ENCODE measurements at regions not wholly inside any gene's neighbourhood (a gene's known extent, or its start where the extent isn't known, plus 50 kb on each side); places are given as distances from the start of the nearest gene placed in this dataset.
A peak's percentile ranks its signal among the peaks of the same experiment; 100 is the strongest.

GRCh38 chr12:89999699-90000505 is 291.3 kb upstream of the ATP2B1 start:
- H3K4me1 Mint-ChIP-seq: no peaks in the 10 kb centered on the region
- H3K4me3 Mint-ChIP-seq: no peak overlapping the region
- no peaks in the 10 kb centered on the region for H3K9me3 Mint-ChIP-seq
- DNase-seq (ENCODE audit: low spot score in 2 of 2): no peak
- ATAC-seq: no peak
- H3K27ac Mint-ChIP-seq: no peak overlapping the region
- no peaks in the 10 kb centered on the region for H3K36me3 Mint-ChIP-seq

GRCh38 chr12:89995870-89996269 is 287.2 kb upstream of the ATP2B1 start:
- Mint-ChIP-seq H3K9me3 (no peaks in the 10 kb centered on the region), H3K36me3 (no peaks in the 10 kb centered on the region), H3K4me3 (no peak overlapping the region), H3K27ac (no peak overlapping the region), H3K4me1 (peaks cover 17% of the 10 kb centered on the region)
- ATAC-seq (no peak), DNase-seq (ENCODE audit: low spot score in 2 of 2) (no peak)

GRCh38 chr12:89994911-89995310 is 286.3 kb upstream of the ATP2B1 start:
- no peak for DNase-seq (ENCODE audit: low spot score in 2 of 2)
- no peak for ATAC-seq
- Mint-ChIP-seq H3K4me1 (peaks cover 17% of the 10 kb centered on the region), H3K9me3 (no peaks in the 10 kb centered on the region), H3K4me3 (no peak overlapping the region), H3K36me3 (no peaks in the 10 kb centered on the region), H3K27ac (no peak overlapping the region)

GRCh38 chr12:89993632-89994031 is 285.0 kb upstream of the ATP2B1 start:
- H3K4me3 Mint-ChIP-seq: no peak overlapping the region
- ATAC-seq: peak; percentile 37

GRCh38 chr12:89992668-89993451 is 284.2 kb upstream of the ATP2B1 start:
- H3K27ac Mint-ChIP-seq: no peak overlapping the region
- H3K36me3 Mint-ChIP-seq: no peaks in the 10 kb centered on the region
- DNase-seq (ENCODE audit: low spot score in 2 of 2) (no peak), ATAC-seq (no peak)
- H3K9me3 Mint-ChIP-seq: no peaks in the 10 kb centered on the region
- peaks cover 17% of the 10 kb centered on the region for H3K4me1 Mint-ChIP-seq
- H3K4me3 Mint-ChIP-seq: no peak overlapping the region

More at GRCh38 chr12:89993632-89994031, 285.0 kb upstream of the ATP2B1 start:
- H3K36me3 Mint-ChIP-seq: no peaks in the 10 kb centered on the region
- DNase-seq (ENCODE audit: low spot score in 2 of 2): no peak
- H3K9me3 Mint-ChIP-seq: no peaks in the 10 kb centered on the region
- H3K27ac Mint-ChIP-seq: no peak overlapping the region
- peaks cover 17% of the 10 kb centered on the region for H3K4me1 Mint-ChIP-seq

- DNase-seq (ENCODE audit: low spot score in 2 of 2) (no peak), ATAC-seq (peak; percentile 69)
- Mint-ChIP-seq H3K27ac (no peak overlapping the region), H3K4me1 (peaks cover 17% of the 10 kb centered on the region), H3K4me3 (no peak overlapping the region), H3K9me3 (no peaks in the 10 kb centered on the region), H3K36me3 (no peaks in the 10 kb centered on the region)
Measured at GRCh38 chr12:89991807-89992590, 283.4 kb upstream of the ATP2B1 start.

- no peaks in the 10 kb centered on the region for H3K36me3 Mint-ChIP-seq
- H3K4me1 Mint-ChIP-seq: peaks cover 17% of the 10 kb centered on the region
- DNase-seq (ENCODE audit: low spot score in 2 of 2) (no peak), ATAC-seq (no peak)
- H3K4me3 Mint-ChIP-seq: no peak overlapping the region
- no peak overlapping the region for H3K27ac Mint-ChIP-seq
- H3K9me3 Mint-ChIP-seq: no peaks in the 10 kb centered on the region
Measured at GRCh38 chr12:89988188-89988915, 279.7 kb upstream of the ATP2B1 start.

GRCh38 chr12:89985935-89986334 is 277.3 kb upstream of the ATP2B1 start:
- H3K9me3 Mint-ChIP-seq: no peaks in the 10 kb centered on the region
- no peak overlapping the region for H3K27ac Mint-ChIP-seq
- no peaks in the 10 kb centered on the region for H3K36me3 Mint-ChIP-seq
- no peak for DNase-seq (ENCODE audit: low spot score in 2 of 2)
- ATAC-seq: no peak
- peaks cover 10% of the 10 kb centered on the region for H3K4me1 Mint-ChIP-seq
- no peak overlapping the region for H3K4me3 Mint-ChIP-seq

GRCh38 chr12:89984846-89985245 is 276.2 kb upstream of the ATP2B1 start:
- H3K4me3 Mint-ChIP-seq: no peak overlapping the region
- peaks cover 10% of the 10 kb centered on the region for H3K4me1 Mint-ChIP-seq
- H3K9me3 Mint-ChIP-seq: no peaks in the 10 kb centered on the region
- no peak overlapping the region for H3K27ac Mint-ChIP-seq
- DNase-seq (ENCODE audit: low spot score in 2 of 2) (no peak), ATAC-seq (no peak)
- no peaks in the 10 kb centered on the region for H3K36me3 Mint-ChIP-seq

GRCh38 chr12:89983622-89984021 is 275.0 kb upstream of the ATP2B1 start:
- H3K27ac Mint-ChIP-seq: no peak overlapping the region
- no peak for ATAC-seq
- peaks cover 10% of the 10 kb centered on the region for H3K4me1 Mint-ChIP-seq
- H3K36me3 Mint-ChIP-seq: no peaks in the 10 kb centered on the region
- no peaks in the 10 kb centered on the region for H3K9me3 Mint-ChIP-seq
- H3K4me3 Mint-ChIP-seq: no peak overlapping the region
- no peak for DNase-seq (ENCODE audit: low spot score in 2 of 2)

- Mint-ChIP-seq H3K27ac (no peak overlapping the region), H3K4me3 (no peak overlapping the region), H3K36me3 (no peaks in the 10 kb centered on the region), H3K9me3 (peaks cover 2% of the 10 kb centered on the region), H3K4me1 (peaks cover 13% of the 10 kb centered on the region)
- ATAC-seq: no peak
- DNase-seq (ENCODE audit: low spot score in 2 of 2): no peak
Measured at GRCh38 chr12:89980236-89980635, 271.6 kb upstream of the ATP2B1 start.

GRCh38 chr12:89977405-89978085 is 268.9 kb upstream of the ATP2B1 start:
- Mint-ChIP-seq H3K27ac (no peak overlapping the region), H3K4me3 (no peak overlapping the region), H3K4me1 (peaks cover 16% of the 10 kb centered on the region), H3K9me3 (peaks cover 5% of the 10 kb centered on the region), H3K36me3 (no peaks in the 10 kb centered on the region)
- ATAC-seq (no peak), DNase-seq (ENCODE audit: low spot score in 2 of 2) (no peak)

- Mint-ChIP-seq H3K9me3 (peaks cover 5% of the 10 kb centered on the region), H3K27ac (no peak overlapping the region), H3K4me1 (peaks cover 17% of the 10 kb centered on the region), H3K36me3 (no peaks in the 10 kb centered on the region), H3K4me3 (no peak overlapping the region)
- DNase-seq (ENCODE audit: low spot score in 2 of 2): no peak
- no peak for ATAC-seq
Measured at GRCh38 chr12:89976866-89977265, 268.2 kb upstream of the ATP2B1 start.

GRCh38 chr12:89975574-89975973 is 266.9 kb upstream of the ATP2B1 start:
- ATAC-seq: no peak
- H3K4me3 Mint-ChIP-seq: no peak overlapping the region
- no peaks in the 10 kb centered on the region for H3K36me3 Mint-ChIP-seq
- peaks cover 5% of the 10 kb centered on the region for H3K9me3 Mint-ChIP-seq
- DNase-seq (ENCODE audit: low spot score in 2 of 2): no peak
- no peak overlapping the region for H3K27ac Mint-ChIP-seq
- H3K4me1 Mint-ChIP-seq: peaks cover 15% of the 10 kb centered on the region
